Epithelial cell of esophagus (primary cell): ENCODE measurements at regions not wholly inside any gene's neighbourhood (a gene's known extent, or its start where the extent isn't known, plus 50 kb on each side); places are given as distances from the start of the nearest gene placed in this dataset.
A peak's percentile ranks its signal among the peaks of the same experiment; 100 is the strongest.

Source experiments
- DNase-seq: peaks from one replicate; pipeline ENCODE4 v3.0.0; 2010; ENCODE audit warnings: low read depth
- H3K4me3 ChIP-seq: 2 replicates; pipeline ENCODE4 v1.5.1; 2011; ENCODE audit warnings: mild to moderate bottlenecking, low read length, control low read depth
- CTCF ChIP-seq: IDR thresholded peaks from 2 replicates; pipeline ENCODE4 v1.5.1; 2011; ENCODE audit warnings: low read depth, mild to moderate bottlenecking, low read length, control low read depth, inconsistent platforms; ENCODE audit not compliant: insufficient read depth; ENCODE audit errors: missing control alignments

GRCh38 chr6:100103931-100104330 is 109.9 kb upstream of the MCHR2 start:
- TF ChIP-seq CTCF: no peak
- no peak overlapping the region for H3K4me3 ChIP-seq
- no peak for DNase-seq

DNA sequence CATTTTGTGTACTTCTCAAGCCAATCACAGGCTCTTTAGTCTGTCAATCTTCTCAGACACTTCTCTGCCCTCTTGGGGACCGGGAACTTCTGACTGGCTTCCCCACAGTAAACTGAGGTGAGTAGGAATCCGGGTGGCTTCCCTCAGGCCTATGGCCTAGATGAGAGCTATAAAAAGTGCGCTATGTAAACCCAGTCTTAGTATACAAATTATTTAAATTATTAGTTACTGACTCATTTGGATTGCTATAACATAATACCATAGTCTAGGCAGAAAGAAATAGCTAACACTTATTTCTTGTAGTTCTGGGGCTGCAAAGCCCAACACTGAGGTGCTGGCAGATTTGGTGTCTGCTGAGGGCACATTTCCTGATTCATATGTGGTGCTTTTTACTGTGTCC is 109.2 kb upstream of the MCHR2 start:
- TF ChIP-seq CTCF: no peak
- no peak for DNase-seq
- no peak overlapping the region for H3K4me3 ChIP-seq

- H3K4me3 ChIP-seq: no peak overlapping the region
- no peak for DNase-seq
- TF ChIP-seq CTCF: no peak
Observed at GRCh38 chr6:100101644-100102043, 107.6 kb upstream of the MCHR2 start.

DNA sequence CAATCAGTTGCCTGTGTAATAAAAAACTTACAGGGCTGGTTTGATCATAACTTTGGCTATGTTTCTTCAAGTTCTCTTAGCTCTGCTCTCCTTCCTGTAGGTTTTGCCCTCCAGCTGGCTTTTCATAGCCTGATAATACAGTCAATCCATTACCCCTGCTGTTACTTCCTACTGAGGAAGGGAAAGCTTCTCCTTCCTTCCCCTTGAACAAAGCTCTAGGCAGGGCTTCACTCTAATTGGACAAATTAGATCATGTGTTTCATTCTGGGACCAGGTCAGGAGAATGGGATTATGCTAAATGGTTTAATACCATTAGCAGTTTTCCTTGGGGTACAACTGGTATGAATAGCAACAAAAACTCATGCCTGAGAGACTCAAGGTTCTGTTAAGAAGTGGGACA is 106.8 kb upstream of the MCHR2 start:
- DNase-seq: no peak
- no peak for TF ChIP-seq CTCF
- no peak overlapping the region for H3K4me3 ChIP-seq

DNA sequence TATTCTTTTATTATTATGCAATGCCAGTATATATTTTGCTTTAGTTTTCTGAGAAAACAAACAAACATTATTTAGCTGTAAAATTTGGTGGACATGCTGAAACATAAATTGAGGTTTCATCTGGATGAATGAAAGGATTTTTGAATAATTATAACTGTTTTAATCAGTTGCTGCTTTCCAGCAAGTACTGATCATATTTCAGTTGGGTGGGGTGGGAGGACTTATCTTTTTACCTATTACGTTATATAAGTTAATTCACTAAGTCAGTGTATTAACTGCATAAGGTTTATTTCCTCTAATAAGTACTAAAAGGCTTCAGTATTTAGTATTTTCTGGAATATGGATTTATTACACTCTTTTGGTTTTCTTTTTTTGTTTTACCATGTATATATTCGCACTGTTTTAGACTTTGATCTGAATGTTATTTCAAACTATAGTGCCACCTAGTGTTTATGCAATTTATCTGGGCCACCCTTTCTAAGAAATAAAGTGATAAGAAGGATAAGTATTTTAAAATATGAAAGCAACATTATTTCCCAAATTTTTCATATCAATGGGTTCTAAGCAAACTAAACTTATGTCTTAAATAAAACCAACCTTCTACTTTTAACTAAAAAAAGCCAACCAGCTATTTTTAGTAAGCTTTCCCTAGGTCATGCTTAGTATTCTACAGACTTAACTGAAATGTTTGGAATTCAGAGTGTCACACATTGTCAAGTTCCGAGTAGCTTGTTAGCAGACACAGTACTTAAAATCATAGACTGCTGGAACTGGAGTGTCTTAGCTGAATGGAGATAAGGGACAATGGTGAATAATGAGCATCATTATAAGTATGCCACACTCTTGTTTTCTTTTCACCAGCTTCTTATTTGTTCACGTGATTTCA is 105.4 kb upstream of the MCHR2 start:
- DNase-seq: peak; percentile 39
- no peak overlapping the region for H3K4me3 ChIP-seq
- peak; percentile 28 for TF ChIP-seq CTCF

GRCh38 chr6:100096936-100097335 is 102.9 kb upstream of the MCHR2 start:
- H3K4me3 ChIP-seq: no peak overlapping the region
- no peak for DNase-seq
- TF ChIP-seq CTCF: no peak

DNA sequence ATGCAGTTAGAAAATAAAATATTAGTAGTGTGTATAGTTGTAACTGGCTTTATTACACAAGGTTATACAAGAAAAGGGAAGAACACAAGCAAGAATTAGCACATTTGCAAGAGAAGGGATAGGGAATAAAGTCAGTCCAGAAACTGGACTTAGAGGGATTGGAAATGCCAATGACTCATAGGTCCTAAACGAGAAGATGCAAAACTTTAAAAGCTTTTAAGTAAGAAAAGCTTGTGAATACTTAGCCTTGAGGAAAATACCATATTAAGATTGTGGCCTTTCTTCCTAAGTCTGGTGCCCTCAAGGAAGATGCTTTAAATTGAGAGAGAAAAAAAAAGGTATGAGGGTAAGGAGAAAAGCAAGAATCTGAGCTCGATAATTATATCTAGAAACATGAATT is 102.3 kb upstream of the MCHR2 start:
- no peak for TF ChIP-seq CTCF
- DNase-seq: no peak

More for the DNA sequence above, 102.3 kb upstream of the MCHR2 start:
- H3K4me3 ChIP-seq: no peak overlapping the region
